HPDE6-E6E7 (cell line): ENCODE measurements at regions not wholly inside any gene's neighbourhood (a gene's known extent, or its start where the extent isn't known, plus 50 kb on each side); places are given as distances from the start of the nearest gene placed in this dataset.

Source experiments
- DNase-seq: peaks from one replicate; pipeline ENCODE4 v3.0.0; 2011; ENCODE audit warnings: missing footprints; ENCODE audit errors: extremely low spot score

DNA sequence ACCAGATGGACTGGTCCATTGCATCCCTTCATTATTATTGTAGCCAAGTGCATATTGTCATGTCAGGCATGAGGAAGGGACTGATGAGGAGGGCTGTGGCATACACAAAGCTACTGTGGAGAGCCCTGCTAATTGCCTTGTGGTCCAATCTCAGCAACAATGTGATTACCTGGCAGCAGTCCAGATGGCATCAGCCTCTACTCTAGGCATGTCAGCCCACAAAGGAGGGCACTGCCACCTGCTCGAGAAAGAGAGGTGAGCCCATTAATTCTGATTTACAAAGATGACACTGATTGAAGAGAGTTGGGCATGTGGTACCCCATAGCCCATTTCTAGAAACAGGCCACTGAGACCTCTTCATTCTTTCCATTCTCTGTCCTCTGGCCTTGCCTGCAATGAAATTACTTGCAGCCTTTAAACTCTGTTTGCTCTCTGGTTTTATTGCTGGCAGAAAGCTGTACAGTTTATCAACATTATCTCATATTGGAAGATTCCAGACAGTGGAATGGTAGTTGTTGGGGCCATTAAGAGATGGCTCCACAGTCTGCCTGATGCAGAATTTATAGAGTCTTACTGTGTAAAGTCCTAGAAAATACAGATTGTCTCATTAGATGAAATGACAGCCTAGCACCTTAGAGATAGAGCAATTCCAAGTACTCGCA lies 307.7 kb downstream of the ARPP21 start:
- no peak for DNase-seq

DNA sequence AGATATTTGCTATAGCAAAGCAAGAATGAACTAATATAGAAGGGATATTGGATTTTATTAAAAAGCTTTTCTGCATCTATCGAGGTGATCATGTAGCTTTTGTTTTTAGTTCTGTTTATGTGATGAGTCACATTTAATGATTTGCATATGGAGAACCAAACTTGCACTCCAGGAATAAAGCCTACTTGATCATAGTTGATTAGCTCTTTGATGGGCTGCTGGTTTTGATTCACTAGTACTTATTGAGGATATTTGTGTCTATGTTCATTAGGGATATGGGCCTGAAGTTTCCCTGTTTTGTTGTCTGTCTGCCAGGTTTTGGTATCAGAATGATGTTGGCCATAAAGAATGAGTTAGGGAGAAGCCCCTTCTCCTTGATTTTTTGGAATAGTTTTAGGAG lies 310.7 kb downstream of the ARPP21 start:
- no peak for DNase-seq

DNA sequence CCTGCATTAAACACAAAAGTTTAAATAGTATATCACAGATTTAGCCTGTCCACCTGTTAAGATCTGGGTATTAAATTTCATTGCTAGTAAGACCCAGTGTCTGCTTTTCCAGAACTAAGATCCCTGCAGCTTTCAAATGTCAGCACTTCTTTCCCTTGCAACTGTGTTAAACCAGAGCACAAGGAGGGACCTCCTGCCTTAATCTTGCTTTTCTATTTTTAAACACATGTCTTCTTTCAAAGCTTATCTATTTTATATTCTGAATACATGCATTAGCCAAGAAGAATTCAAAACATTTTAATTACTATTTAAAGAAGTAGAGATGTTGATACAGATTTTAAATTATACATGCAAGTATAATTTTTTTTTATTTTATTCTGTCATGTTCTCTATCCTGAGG lies 315.1 kb downstream of the ARPP21 start:
- DNase-seq, result no peak

DNA sequence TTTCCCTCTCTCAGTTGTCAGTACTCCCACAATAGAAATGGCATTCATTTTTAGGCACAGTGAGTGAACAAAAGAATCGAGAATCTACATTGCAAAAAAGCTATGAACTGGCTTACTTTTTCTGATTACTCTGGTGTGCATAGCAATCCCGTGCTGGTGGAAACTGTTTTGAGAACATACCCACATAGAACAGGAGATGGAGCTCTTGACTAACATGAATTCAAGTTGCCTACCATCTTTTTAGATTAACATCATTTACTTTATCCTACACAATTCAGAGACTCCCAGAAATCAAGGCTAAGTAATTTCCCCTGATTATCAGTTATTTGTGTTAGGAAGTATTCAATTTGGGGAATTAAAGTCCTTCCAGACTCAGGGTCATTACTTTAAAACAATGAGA lies 326.6 kb downstream of the ARPP21 start:
- DNase-seq, result no peak

DNA sequence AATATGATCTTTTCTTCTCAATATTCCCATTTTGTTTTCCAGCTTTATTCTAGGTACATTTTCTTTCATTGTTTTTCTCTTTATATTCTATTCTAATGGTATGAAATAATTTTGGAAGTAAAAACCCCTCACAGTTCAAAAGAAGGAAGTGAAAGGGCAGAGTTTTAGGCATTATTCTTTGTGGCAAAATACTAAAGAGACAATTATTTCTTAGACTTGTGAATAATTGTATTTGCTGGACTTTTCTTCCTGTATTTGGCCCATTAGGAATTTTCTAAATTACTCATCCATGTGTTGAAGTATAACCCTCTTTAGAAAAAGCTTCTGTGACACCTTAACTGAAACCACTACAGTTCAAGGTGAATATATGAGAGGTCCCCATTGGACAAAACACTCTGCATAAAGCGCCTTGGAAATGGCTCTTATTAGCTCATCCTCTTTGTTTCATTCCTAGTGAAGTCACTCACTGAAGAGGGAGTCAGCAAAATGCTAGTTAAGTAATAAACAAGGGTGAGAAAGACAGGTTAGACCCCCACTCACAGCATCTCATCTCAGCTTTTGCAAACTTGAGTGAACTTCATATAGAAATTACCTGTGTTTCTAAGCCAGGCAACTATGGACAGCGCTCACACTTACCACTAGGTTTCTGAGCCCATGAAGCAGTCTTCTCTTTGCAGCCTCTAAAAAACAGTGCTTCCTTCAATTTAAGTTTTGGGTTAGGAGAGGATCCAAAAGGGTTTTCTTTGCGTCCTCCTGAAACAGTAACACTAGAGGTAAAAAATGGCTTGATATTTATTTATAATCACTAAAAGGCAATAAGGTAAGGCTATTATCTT lies 327.5 kb downstream of the ARPP21 start:
- no peak for DNase-seq

DNA sequence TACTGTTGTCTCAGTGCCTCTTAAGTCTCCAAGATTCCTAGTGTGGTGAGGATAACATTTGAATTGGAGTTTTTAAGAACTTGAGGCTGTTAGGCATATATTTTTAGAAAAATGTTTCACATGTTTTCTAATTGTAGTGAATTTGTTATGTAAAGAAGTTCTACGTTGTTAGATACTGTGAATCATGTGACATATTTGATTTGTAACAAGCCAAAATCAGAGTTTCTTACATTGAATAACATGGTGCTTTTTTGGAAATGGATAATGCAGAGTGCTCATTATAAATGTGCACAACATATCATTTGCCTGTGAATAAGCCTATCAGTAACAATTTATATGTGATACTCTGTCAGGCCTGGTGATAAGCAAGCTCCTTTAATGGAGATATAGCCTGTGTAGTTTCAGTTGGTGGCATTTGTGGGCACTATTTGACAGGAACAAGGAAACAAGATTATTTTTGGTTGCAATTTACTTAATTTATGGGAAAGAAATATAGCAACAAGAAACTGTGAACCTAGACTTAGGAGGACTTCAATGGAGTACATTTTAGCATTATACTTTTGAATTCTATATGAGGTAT lies 328.8 kb downstream of the ARPP21 start:
- no peak for DNase-seq

DNA sequence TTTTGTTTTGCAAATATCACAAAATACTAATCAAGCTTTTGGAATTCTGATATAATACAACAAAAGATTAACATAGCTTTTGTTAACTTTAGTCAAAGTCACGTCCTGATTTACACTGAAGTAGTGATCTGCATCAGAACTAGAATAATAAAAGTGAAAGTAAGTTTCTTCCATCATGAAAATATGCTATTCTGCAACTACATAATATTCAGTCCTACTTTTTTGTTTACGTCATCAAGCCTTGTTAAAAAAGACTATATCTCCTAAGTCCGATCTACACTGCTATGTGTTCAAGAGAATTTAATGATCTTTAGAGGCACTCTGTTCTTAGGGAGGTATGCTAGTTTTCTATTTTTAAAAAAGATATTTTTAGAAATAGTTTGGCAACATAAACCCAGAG lies 330.1 kb downstream of the ARPP21 start:
- no peak for DNase-seq

DNA sequence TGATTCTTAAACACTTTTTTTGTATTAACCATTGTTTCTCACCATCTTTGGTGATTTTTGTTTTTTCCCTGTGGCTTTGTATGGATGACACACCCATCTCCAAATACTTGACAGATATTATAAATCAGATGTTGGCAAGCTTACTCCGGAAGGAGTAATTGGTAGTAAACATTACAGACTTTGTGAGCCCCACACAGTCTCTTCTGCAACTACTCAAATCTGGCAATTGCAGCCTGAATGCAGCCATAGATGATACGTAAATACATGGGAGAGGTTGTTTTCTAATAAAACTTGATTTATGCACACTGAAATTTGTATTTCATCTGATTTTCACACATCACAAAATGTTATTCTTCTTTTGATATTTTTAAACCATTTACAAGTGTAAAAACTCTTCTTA lies 331.5 kb downstream of the ARPP21 start:
- DNase-seq, result no peak

DNA sequence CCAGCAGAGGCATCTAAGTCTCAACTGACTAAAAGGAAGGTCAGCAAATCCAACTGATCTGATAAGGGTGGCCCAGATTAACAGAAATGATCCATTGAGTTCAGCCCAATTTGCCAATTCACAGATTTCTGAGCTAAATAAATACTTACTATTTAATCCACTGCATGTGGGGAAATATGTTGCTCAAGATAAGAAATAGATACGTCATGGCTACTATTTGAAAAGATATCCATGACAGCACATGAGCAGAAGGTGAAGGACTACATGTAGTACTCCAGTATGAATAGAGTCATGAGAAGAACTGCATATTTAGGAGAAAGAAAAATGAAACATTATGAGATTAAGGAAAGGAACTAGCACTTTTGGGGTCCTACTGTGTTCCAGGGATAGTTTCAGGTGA lies 332.4 kb downstream of the ARPP21 start:
- no peak for DNase-seq

DNA sequence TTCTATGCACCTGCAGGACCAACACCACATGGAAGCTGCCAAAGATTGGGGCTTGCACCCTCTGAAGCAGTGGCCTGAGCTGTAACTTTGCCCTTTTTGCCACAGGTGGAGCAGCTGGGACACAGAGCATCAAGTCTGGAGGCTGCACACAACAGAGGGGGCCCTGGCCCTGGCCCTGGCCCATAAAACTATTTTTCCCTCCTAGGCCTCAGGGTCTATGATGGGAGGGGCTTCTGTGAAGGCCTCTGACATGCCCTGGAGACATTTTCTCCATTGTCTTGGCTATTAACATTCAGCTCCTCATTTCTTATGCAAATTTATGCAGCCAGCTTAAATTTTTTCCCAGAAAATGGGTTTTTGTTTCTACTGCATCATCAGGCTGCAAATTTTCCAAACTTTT lies 335.5 kb downstream of the ARPP21 start:
- no peak for DNase-seq

DNA sequence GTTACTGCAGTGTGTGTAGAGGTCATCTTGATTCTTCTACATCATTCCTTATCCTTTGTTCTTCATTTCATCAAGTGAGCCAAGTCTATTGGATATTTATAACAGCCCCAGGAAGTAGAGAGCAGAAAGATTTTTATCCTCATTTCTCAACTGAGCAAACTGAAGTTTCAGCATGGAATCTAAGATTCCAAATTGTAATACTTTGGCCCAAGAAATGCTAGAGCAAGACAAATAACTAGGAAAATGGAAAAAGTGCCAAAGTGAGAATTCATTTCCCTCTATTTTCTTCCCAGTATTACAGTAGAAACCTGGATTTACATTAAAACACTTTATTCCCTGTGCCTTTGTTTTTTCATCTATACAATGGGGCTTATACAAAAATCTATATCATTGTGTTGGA lies 346.8 kb downstream of the ARPP21 start:
- no peak for DNase-seq

DNA sequence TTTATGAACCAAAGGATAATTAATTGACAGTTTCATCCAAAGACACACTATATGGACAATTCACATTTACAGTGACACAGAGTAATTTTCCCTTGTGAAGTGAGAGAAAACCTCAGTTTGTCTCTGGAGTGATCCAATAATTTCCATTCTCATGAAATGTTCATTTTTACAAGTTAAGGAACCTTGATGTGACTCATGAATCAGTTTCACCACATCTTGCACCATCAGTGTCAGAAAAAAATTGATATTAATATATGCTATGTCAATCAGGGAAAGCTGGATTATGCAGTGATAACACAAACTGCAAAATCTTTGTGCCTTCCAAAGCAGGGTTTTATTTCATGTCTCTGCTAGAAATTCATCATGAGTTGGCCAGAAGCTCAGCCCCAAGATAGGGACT lies 348.1 kb downstream of the ARPP21 start:
- DNase-seq, result no peak

DNA sequence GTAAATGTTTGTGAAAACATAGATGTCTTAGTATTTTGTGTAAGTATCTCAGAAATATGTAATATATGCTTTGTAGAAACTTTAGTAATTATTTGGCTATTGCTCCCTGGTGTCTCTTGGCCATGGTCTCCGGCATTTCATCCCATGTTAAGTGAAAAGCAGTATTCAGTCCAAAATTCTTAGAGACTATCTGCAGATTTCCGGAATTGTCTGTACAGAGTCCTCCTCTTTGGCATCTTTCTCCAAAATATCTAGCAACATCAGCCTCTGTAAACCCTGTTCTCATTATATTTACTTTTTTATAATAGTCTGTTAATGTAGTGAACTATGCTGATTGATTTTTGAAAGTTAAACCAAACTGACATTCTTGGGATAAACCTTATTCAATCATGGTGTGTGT lies 352.7 kb downstream of the ARPP21 start:
- no peak for DNase-seq

DNA sequence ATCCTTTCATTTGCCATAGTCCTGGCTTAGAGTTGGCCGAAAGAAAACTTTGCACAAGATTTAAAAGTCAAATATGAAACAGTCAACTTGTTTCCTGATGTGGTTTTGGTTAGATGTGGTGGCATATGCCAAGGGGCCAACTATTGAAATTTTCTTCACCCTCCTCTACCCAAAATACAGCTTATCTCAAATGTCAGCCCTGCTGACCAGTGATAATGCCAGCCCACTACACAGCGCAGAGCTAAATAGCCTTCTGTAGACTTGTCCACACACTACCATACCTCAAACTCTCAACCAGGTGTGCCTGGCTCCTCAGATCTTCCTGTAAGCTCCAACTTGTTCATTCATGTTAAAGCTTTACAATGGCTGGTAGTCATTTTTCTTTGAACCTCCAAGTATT lies 368.5 kb upstream of the STAC start:
- no peak for DNase-seq

DNA sequence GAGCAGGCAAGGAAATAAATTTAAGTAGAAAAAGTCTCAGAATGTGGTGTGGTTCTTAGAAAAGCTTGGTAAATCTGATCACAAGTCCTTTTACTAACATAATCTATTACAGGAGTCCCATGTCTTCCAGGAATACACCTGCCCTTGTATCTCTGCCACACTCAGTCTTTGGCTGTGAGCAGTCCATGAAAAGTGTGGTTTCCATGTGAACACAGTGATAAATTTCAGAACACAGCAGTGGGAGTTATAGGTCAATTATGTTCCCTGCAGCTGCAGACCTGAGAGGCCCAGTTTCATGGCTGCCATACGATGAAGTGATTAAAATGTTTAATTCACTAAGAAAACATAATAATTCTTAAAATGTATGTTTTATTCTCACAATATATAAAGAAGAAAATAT lies 366.9 kb upstream of the STAC start:
- DNase-seq, result no peak

DNA sequence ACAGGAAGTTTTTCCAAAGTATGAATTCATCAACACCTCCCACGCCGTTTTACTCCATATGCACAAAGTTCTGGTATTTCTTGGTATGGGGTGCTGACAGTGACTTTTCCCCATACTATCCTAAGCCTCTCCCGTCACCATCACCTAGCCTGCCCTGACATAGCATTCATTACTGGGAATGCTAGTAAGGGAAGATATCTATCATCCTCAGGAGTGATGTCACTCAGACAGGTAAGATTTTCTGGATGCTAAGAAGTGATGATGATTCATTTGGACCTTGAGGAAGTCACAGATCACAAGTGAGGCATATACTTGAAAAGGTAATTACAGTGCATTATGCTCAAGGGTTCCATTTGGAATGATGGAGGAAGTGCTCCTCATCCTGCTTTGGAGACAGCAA lies 355.1 kb upstream of the STAC start:
- DNase-seq, result no peak

DNA sequence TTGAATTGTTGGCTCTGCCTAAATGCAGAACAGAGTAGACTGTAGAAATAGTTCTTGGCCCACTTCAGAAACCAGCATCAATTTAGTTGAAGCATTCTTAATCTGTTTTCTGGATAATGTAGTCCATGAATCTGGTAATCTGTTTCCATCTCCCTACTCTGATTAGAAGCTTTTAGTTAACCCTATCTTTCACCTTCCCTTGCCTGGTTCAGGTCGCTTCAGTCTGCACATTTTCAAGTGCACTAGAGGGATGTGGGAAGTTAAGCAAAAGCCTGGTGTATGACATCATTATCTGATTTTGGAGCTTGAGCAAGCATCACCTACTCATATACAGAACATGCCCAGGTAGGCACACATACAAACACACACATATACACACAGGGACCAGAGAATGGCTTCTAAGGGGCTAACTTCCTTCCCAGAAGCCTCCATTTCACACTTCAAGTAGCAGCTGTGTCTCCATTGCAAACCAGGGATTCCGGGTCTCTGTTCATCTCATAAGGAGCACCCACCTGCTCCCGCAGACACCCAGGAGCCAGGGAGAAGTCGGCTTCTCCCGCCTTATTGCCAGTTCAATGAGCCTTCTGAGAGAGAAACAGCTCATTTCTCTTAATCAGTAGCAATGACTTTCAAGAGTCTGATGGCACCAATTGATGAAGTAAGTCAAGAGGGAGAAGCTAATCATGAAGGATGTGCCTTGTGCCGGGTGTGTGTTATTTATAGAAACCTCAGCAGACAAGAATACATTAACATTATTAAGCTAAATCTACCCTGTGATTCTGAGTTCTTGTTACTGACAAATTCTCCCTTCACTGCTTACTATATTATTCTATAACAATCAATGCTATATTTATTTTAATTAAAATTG lies 347.9 kb upstream of the STAC start:
- DNase-seq, result no peak

DNA sequence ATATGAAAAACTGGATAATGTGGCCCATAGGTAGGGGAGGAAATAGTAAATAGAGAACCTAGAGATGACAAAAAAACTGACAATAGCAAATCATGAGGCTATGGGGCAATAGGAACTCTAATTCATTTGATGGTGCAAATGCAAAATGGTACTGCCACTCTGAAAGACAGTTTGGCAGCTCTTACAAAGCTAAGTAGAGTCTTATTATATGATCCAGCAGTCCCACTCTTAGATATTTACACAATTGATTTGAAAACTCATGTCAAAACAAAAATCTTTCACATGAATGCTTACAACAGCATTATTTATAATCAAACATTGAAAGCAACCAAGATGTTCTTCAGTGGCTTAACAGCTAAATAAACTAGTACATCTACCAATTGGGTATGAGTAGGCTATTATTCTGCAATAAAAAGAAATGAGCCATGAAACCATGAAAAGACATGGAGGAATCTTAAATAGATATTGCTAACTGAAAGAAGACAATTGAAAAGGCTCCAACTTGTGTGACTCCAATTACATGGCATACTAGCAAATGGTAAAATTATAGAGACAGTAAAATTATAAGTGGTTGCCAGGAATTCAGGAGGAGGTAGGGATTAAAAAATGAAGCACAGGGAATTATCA lies 321.8 kb upstream of the STAC start:
- DNase-seq, result no peak

DNA sequence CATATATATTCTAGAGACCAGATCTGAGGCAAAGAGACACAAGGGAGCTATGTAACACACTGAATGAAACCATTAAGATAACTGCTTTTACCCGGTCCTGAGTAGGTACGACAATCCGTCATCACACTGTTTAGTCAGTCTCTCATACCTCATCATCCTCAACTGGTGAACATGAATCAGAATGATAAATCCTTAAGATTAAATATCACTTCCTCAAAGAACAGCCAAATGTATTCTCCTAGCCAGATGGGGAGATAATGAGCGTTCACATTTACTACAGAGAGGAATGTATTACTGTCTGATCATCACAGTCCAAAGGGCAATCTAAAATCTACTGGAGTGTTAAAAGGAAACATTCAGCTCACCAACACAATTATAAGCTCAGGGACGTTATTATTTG lies 319.4 kb upstream of the STAC start:
- DNase-seq, result no peak

DNA sequence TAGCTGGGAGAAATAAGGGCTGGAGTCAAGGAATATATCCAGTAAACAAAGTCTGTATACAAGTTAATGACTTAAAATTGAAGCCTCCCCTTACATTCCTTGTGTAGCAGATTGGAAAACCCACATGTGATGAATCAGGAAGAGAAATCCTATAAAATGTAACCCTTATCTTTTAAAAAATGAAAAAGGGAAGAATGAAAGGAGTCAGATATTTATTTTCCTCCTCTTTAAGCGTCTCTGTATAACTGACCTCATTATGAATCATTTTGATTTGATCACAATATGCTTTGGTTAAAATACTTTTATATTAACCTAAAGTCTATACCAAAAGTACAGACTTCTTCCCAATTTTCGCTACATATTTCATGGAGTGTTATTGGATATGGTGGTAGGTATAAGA lies 316.3 kb upstream of the STAC start:
- no peak for DNase-seq

DNA sequence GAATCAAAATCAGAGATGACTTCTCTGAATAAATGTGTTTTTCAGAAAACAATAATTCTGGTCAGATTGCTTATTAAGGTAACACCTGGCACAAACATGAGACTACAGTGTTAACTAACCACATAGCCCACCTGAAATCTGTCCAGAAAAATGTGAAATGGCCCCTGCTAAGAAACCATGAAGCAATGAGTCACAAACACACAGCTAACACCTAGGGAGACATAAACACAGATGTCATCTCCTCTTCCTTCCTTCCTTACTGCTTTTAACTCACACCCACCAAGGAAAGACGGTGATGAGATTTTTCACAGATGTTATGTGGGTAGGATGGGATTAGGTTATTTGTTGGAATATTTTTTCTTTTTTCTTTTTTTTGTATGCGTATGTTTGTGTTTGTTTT lies 315.0 kb upstream of the STAC start:
- DNase-seq, result no peak

DNA sequence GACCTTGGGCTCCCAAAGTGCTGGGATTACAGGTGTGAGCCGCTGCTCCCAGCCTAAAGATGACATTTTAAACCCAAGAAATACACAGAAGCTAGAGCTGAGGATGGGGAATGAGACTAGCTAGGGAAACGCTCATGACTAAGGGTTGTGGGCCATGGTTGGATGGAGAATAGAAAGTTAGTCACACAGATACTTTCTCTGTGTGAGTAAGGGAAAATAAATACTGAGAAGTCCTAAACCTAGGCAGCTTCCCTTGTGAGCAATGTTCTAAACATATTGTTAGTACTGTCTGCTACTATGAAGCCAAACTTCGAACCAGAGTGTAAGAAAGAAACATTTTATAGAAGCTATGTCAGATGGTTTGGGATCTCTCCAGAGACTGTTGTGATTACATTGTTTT lies 304.8 kb upstream of the STAC start:
- DNase-seq, result no peak
